ENCODE measurements at regions not wholly inside any gene's neighbourhood (a gene's known extent, or its start where the extent isn't known, plus 50 kb on each side); places are given as distances from the start of the nearest gene placed in this dataset.

- no peak overlapping the region for H3K4ac ChIP-seq (ENCODE audit: low read depth, low read length)
- H3K9ac ChIP-seq (ENCODE audit: low read length), result no peak overlapping the region
- no peak overlapping the region for H3K18ac ChIP-seq (ENCODE audit: low read length)
- H3K27me3 ChIP-seq (ENCODE audit: insufficient read depth, low read length), result no peaks in the 10 kb centered on the region
- H2BK5ac ChIP-seq (ENCODE audit: low read depth, low read length, poor library complexity), result no peak overlapping the region
- H4K91ac ChIP-seq (ENCODE audit: low read depth, low read length), result no peak overlapping the region
- H3K79me1 ChIP-seq (ENCODE audit: low read length), result peaks cover 13% of the 10 kb centered on the region
- no peak overlapping the region for H2BK12ac ChIP-seq (ENCODE audit: low read length)
- no peak overlapping the region for H3K4me3 ChIP-seq (ENCODE audit: low read depth, low read length)
- H3K4me1 ChIP-seq (ENCODE audit: control insufficient read depth in 1 of 2, insufficient read depth in 2 of 2, low read length in 2 of 2), result peaks cover 7 to 12% of the 10 kb centered on the region in 2 experiments
- H4K12ac ChIP-seq (ENCODE audit: low read depth, low read length), result no peak overlapping the region
- DNase-seq, result peak; percentile 39 to 63
- peak overlapping the region; percentile 60 for H3K27ac ChIP-seq (ENCODE audit: low read depth, low read length)
- no peak overlapping the region for H2AFZ ChIP-seq (ENCODE audit: insufficient read depth, low read length, poor library complexity)
- H3K23ac ChIP-seq (ENCODE audit: low read length), result no peak overlapping the region
- H3K14ac ChIP-seq (ENCODE audit: low read length), result no peak overlapping the region
- no peak overlapping the region for H2BK120ac ChIP-seq (ENCODE audit: insufficient read depth, low read length, poor library complexity)
- no peak overlapping the region for H4K8ac ChIP-seq (ENCODE audit: low read depth, low read length)
- H2AK5ac ChIP-seq (ENCODE audit: low read length), result no peak overlapping the region
- H3K79me2 ChIP-seq (ENCODE audit: control insufficient read depth, insufficient read depth, low read length, poor library complexity), result no peaks in the 10 kb centered on the region
- WGBS (ENCODE audit: extremely low coverage, insufficient coverage, insufficient read length), result no CpG with 5 or more reads among the region's 7 CpGs
- H3K4me2 ChIP-seq (ENCODE audit: low read length), result no peak overlapping the region
- no peaks in the 10 kb centered on the region for H3K36me3 ChIP-seq (ENCODE audit: control insufficient read depth in 1 of 2, insufficient read depth in 2 of 2, low read length in 2 of 2)
- no peaks in the 10 kb centered on the region for H3K9me3 ChIP-seq (ENCODE audit: insufficient read depth, low read depth, low read length)
These were observed 332.4 kb upstream of the PRICKLE1 start for GRCh38 chr12:42921741-42922504.

GRCh38 chr12:42919691-42920090, 330.1 kb upstream of the PRICKLE1 start:
- Histone ChIP-seq H3K4me2 (ENCODE audit: low read length) (no peak overlapping the region), H3K4ac (ENCODE audit: low read depth, low read length) (no peak overlapping the region), H2BK5ac (ENCODE audit: low read depth, low read length, poor library complexity) (peak overlapping the region; percentile 69), H3K18ac (ENCODE audit: low read length) (no peak overlapping the region), H2BK12ac (ENCODE audit: low read length) (peak overlapping the region; percentile 84), H3K4me1 (ENCODE audit: control insufficient read depth in 1 of 2, insufficient read depth in 2 of 2, low read length in 2 of 2) (peaks cover 7 to 12% of the 10 kb centered on the region in 2 experiments), H3K27me3 (ENCODE audit: insufficient read depth, low read length) (no peaks in the 10 kb centered on the region), H3K9ac (ENCODE audit: low read length) (no peak overlapping the region), H4K8ac (ENCODE audit: low read depth, low read length) (peak overlapping the region; percentile 11), H3K14ac (ENCODE audit: low read length) (no peak overlapping the region), H2BK120ac (ENCODE audit: insufficient read depth, low read length, poor library complexity) (peak overlapping the region; percentile 95), H2AK5ac (ENCODE audit: low read length) (peak overlapping the region; percentile 64), H3K79me2 (ENCODE audit: control insufficient read depth, insufficient read depth, low read length, poor library complexity) (no peaks in the 10 kb centered on the region), H4K12ac (ENCODE audit: low read depth, low read length) (no peak overlapping the region), H3K79me1 (ENCODE audit: low read length) (peaks cover 13% of the 10 kb centered on the region), H3K27ac (ENCODE audit: low read depth, low read length) (no peak overlapping the region), H3K23ac (ENCODE audit: low read length) (no peak overlapping the region), H3K36me3 (ENCODE audit: control insufficient read depth in 1 of 2, insufficient read depth in 2 of 2, low read length in 2 of 2) (no peaks in the 10 kb centered on the region), H4K91ac (ENCODE audit: low read depth, low read length) (peak overlapping the region; percentile 70), H3K9me3 (ENCODE audit: insufficient read depth, low read depth, low read length) (no peaks in the 10 kb centered on the region), H3K4me3 (ENCODE audit: low read depth, low read length) (no peak overlapping the region), H2AFZ (ENCODE audit: insufficient read depth, low read length, poor library complexity) (no peak overlapping the region)
- DNase-seq, result no peak
- no CpG with 5 or more reads among the region's 1 CpG for WGBS (ENCODE audit: extremely low coverage, insufficient coverage, insufficient read length)

GRCh38 chr12:42918443-42918842, 328.9 kb upstream of the PRICKLE1 start:
- Histone ChIP-seq H4K12ac (ENCODE audit: low read depth, low read length) (no peak overlapping the region), H3K79me1 (ENCODE audit: low read length) (peaks cover 13% of the 10 kb centered on the region), H3K27me3 (ENCODE audit: insufficient read depth, low read length) (no peaks in the 10 kb centered on the region), H3K14ac (ENCODE audit: low read length) (no peak overlapping the region), H2BK12ac (ENCODE audit: low read length) (no peak overlapping the region), H3K27ac (ENCODE audit: low read depth, low read length) (peak overlapping the region; percentile 88), H3K4me3 (ENCODE audit: low read depth, low read length) (no peak overlapping the region), H3K9me3 (ENCODE audit: insufficient read depth, low read depth, low read length) (no peaks in the 10 kb centered on the region), H3K4ac (ENCODE audit: low read depth, low read length) (no peak overlapping the region), H2AFZ (ENCODE audit: insufficient read depth, low read length, poor library complexity) (peak overlapping the region; percentile 50), H3K36me3 (ENCODE audit: control insufficient read depth in 1 of 2, insufficient read depth in 2 of 2, low read length in 2 of 2) (no peaks in the 10 kb centered on the region), H2AK5ac (ENCODE audit: low read length) (no peak overlapping the region), H4K8ac (ENCODE audit: low read depth, low read length) (no peak overlapping the region), H2BK120ac (ENCODE audit: insufficient read depth, low read length, poor library complexity) (no peak overlapping the region), H4K91ac (ENCODE audit: low read depth, low read length) (no peak overlapping the region), H3K79me2 (ENCODE audit: control insufficient read depth, insufficient read depth, low read length, poor library complexity) (no peaks in the 10 kb centered on the region), H2BK5ac (ENCODE audit: low read depth, low read length, poor library complexity) (peak overlapping the region; percentile 95), H3K4me2 (ENCODE audit: low read length) (no peak overlapping the region), H3K9ac (ENCODE audit: low read length) (no peak overlapping the region), H3K4me1 (ENCODE audit: control insufficient read depth in 1 of 2, insufficient read depth in 2 of 2, low read length in 2 of 2) (peaks cover 7 to 10% of the 10 kb centered on the region in 2 experiments), H3K23ac (ENCODE audit: low read length) (no peak overlapping the region), H3K18ac (ENCODE audit: low read length) (no peak overlapping the region)
- no CpG with 5 or more reads among the region's 3 CpGs for WGBS (ENCODE audit: extremely low coverage, insufficient coverage, insufficient read length)
- no peak for DNase-seq

GRCh38 chr12:42916143-42916542, 326.6 kb upstream of the PRICKLE1 start:
- Histone ChIP-seq H2AK5ac (ENCODE audit: low read length) (no peak overlapping the region), H3K79me1 (ENCODE audit: low read length) (peaks cover 14% of the 10 kb centered on the region), H3K27ac (ENCODE audit: low read depth, low read length) (no peak overlapping the region), H3K9me3 (ENCODE audit: insufficient read depth, low read depth, low read length) (no peaks in the 10 kb centered on the region), H3K4me1 (ENCODE audit: control insufficient read depth in 1 of 2, insufficient read depth in 2 of 2, low read length in 2 of 2) (peaks cover 1 to 2% of the 10 kb centered on the region in 2 experiments), H3K9ac (ENCODE audit: low read length) (no peak overlapping the region), H3K79me2 (ENCODE audit: control insufficient read depth, insufficient read depth, low read length, poor library complexity) (no peaks in the 10 kb centered on the region), H2BK120ac (ENCODE audit: insufficient read depth, low read length, poor library complexity) (no peak overlapping the region), H4K8ac (ENCODE audit: low read depth, low read length) (no peak overlapping the region), H3K18ac (ENCODE audit: low read length) (no peak overlapping the region), H3K4ac (ENCODE audit: low read depth, low read length) (no peak overlapping the region), H2BK5ac (ENCODE audit: low read depth, low read length, poor library complexity) (no peak overlapping the region), H3K36me3 (ENCODE audit: control insufficient read depth in 1 of 2, insufficient read depth in 2 of 2, low read length in 2 of 2) (no peaks in the 10 kb centered on the region), H4K91ac (ENCODE audit: low read depth, low read length) (no peak overlapping the region), H2BK12ac (ENCODE audit: low read length) (no peak overlapping the region), H4K12ac (ENCODE audit: low read depth, low read length) (no peak overlapping the region), H3K27me3 (ENCODE audit: insufficient read depth, low read length) (no peaks in the 10 kb centered on the region), H3K23ac (ENCODE audit: low read length) (no peak overlapping the region), H3K4me2 (ENCODE audit: low read length) (no peak overlapping the region), H3K4me3 (ENCODE audit: low read depth, low read length) (no peak overlapping the region), H2AFZ (ENCODE audit: insufficient read depth, low read length, poor library complexity) (no peak overlapping the region), H3K14ac (ENCODE audit: low read length) (no peak overlapping the region)
- no CpG with 5 or more reads among the region's 3 CpGs for WGBS (ENCODE audit: extremely low coverage, insufficient coverage, insufficient read length)
- no peak for DNase-seq

Measured in trophoblast cell (in vitro differentiated cells and primary cell).